ENCODE measurements at regions not wholly inside any gene's neighbourhood (a gene's known extent, or its start where the extent isn't known, plus 50 kb on each side); places are given as distances from the start of the nearest gene placed in this dataset.

- no peak overlapping the region for H3K27ac ChIP-seq (ENCODE audit: low read depth in 2 of 2, low read length in 1 of 2)
- H3K9me3 ChIP-seq, result no peaks in the 10 kb centered on the region
- DNase-seq, result no peak
- no peak overlapping the region for H3K4me2 ChIP-seq
- no peak overlapping the region for H2AFZ ChIP-seq (ENCODE audit: low read depth)
- POLR2A ChIA-PET, result no interaction called here
- H4K20me1 ChIP-seq (ENCODE audit: insufficient read depth), result no peaks in the 10 kb centered on the region
- no peaks in the 10 kb centered on the region for H3F3A ChIP-seq (replicated peaks; ENCODE audit: insufficient read depth)
- no peaks in the 10 kb centered on the region for H3K27me3 ChIP-seq (ENCODE audit: insufficient read depth)
- H3K4me1 ChIP-seq (ENCODE audit: control insufficient read depth in 1 of 2, insufficient read depth in 2 of 2, low read depth in 1 of 2, low read length in 1 of 2), result no peaks in the 10 kb centered on the region; a peak in 1 of 4 replicates
- H3K9ac ChIP-seq, result no peak overlapping the region
- H3K4me3 ChIP-seq (ENCODE audit: low read depth in 2 of 2, low read length in 1 of 2), result no peak overlapping the region
- H3K36me3 ChIP-seq (replicated peaks in 1 of 2; ENCODE audit: control insufficient read depth in 1 of 2, insufficient read depth in 2 of 2, low read length in 1 of 2), result no peaks in the 10 kb centered on the region
- CTCF ChIA-PET, result interaction anchor here (1.0 kb wide), 1 partner anchor 694 kb away, joined by 4 read pairs; no protein-coding TSS in a partner anchor
- H3K9me2 ChIP-seq, result no peaks in the 10 kb centered on the region; the same call in 1 of the 2 replicates
- no peak for TF ChIP-seq GATA2 (CRISPR knock-in tag; IDR thresholded peaks at IDR 0.05)
- TF ChIP-seq CTCF (IDR thresholded peaks at IDR 0.05), result no peak
- no peak for TF ChIP-seq SIN3A (IDR thresholded peaks at IDR 0.05; ENCODE audit: borderline replicate concordance, low read depth, low read length)
- TF ChIP-seq PBX3 (IDR thresholded peaks at IDR 0.05), result no peak
- TF ChIP-seq TEAD4 (IDR thresholded peaks at IDR 0.05; ENCODE audit: borderline replicate concordance, insufficient read depth), result no peak
- TF ChIP-seq ELF1 (IDR thresholded peaks at IDR 0.05), result no peak
- TF ChIP-seq RAD21 (IDR thresholded peaks at IDR 0.05; ENCODE audit: low read length), result no peak
- no peak for TF ChIP-seq USF1 (IDR thresholded peaks at IDR 0.05; ENCODE audit: borderline replicate concordance, low read depth)
- TF ChIP-seq SMC3 (IDR thresholded peaks at IDR 0.05; ENCODE audit: low read depth, low read length), result no peak
- no peaks in the 10 kb centered on the region for H3K79me2 ChIP-seq (ENCODE audit: insufficient read depth)
Measured at GRCh38 chr3:168974617-168975403, 688.7 kb downstream of the MECOM start.

GRCh38 chr3:168973897-168974296 is 689.6 kb downstream of the MECOM start:
- no peak overlapping the region for H3K27ac ChIP-seq (ENCODE audit: low read depth in 2 of 2, low read length in 1 of 2)
- H3K27me3 ChIP-seq (ENCODE audit: insufficient read depth), result no peaks in the 10 kb centered on the region
- H3K9me3 ChIP-seq, result no peaks in the 10 kb centered on the region
- no peaks in the 10 kb centered on the region for H3F3A ChIP-seq (replicated peaks; ENCODE audit: insufficient read depth)
- H3K4me2 ChIP-seq, result no peak overlapping the region
- no peak overlapping the region for H3K4me3 ChIP-seq (ENCODE audit: low read depth in 2 of 2, low read length in 1 of 2)
- H3K36me3 ChIP-seq (replicated peaks in 1 of 2; ENCODE audit: control insufficient read depth in 1 of 2, insufficient read depth in 2 of 2, low read length in 1 of 2), result no peaks in the 10 kb centered on the region
- CTCF ChIA-PET, result no interaction called here
- DNase-seq, result no peak
- POLR2A ChIA-PET, result no interaction called here
- H4K20me1 ChIP-seq (ENCODE audit: insufficient read depth), result no peaks in the 10 kb centered on the region
- H3K9me2 ChIP-seq, result no peaks in the 10 kb centered on the region; the same call in 1 of the 2 replicates
- no peaks in the 10 kb centered on the region for H3K79me2 ChIP-seq (ENCODE audit: insufficient read depth)
- TF ChIP-seq PBX3 (IDR thresholded peaks at IDR 0.05) (no peak), POLR2AphosphoS5 (IDR thresholded peaks at IDR 0.05; ENCODE audit: low read depth, low read length) (no peak), RAD21 (IDR thresholded peaks at IDR 0.05; ENCODE audit: low read length) (no peak), TAF1 (IDR thresholded peaks at IDR 0.05; ENCODE audit: borderline replicate concordance, low read depth, low read length) (no peak), RCOR1 (IDR thresholded peaks at IDR 0.05; ENCODE audit: low read length) (no peak), FOXJ3 (CRISPR knock-in tag; IDR thresholded peaks at IDR 0.05) (no peak), ELF1 (IDR thresholded peaks at IDR 0.05) (no peak), RXRA (IDR thresholded peaks at IDR 0.05; ENCODE audit: borderline replicate concordance, low read depth) (no peak), SMC3 (IDR thresholded peaks at IDR 0.05; ENCODE audit: low read depth, low read length) (no peak), TEAD4 (IDR thresholded peaks at IDR 0.05; ENCODE audit: borderline replicate concordance, insufficient read depth) (no peak)
- no peak overlapping the region for H3K9ac ChIP-seq
- 31% methylated on average over 2 of the region's 2 CpGs for WGBS (ENCODE audit: low lambda C conversion rate)
- no peaks in the 10 kb centered on the region; a peak in 1 of 4 replicates for H3K4me1 ChIP-seq (ENCODE audit: control insufficient read depth in 1 of 2, insufficient read depth in 2 of 2, low read depth in 1 of 2, low read length in 1 of 2)
- H2AFZ ChIP-seq (ENCODE audit: low read depth), result no peak overlapping the region; the same call in 1 of the 2 replicates

All from SK-N-SH (cell line).